ENCODE measurements at regions not wholly inside any gene's neighbourhood (a gene's known extent, or its start where the extent isn't known, plus 50 kb on each side); places are given as distances from the start of the nearest gene placed in this dataset.

- no peaks in the 10 kb centered on the region for H3K9me3 Mint-ChIP-seq
- no peak overlapping the region for H3K4me3 Mint-ChIP-seq
- TF ChIP-seq CTCF (conservative IDR thresholded peaks at IDR 0.05), result no peak
- no peak overlapping the region for H3K27ac Mint-ChIP-seq (ENCODE audit: unreplicated experiment)
- H3K27me3 Mint-ChIP-seq (ENCODE audit: low read depth), result no peaks in the 10 kb centered on the region
- DNase-seq (ENCODE audit: low read depth, low spot score), result no peak
- H3K4me1 Mint-ChIP-seq, result no peaks in the 10 kb centered on the region
- no peaks in the 10 kb centered on the region for H3K36me3 Mint-ChIP-seq (ENCODE audit: low read depth)
Measured at GRCh38 chr2:196287523-196287922, 116.1 kb upstream of the STK17B start.

DNA sequence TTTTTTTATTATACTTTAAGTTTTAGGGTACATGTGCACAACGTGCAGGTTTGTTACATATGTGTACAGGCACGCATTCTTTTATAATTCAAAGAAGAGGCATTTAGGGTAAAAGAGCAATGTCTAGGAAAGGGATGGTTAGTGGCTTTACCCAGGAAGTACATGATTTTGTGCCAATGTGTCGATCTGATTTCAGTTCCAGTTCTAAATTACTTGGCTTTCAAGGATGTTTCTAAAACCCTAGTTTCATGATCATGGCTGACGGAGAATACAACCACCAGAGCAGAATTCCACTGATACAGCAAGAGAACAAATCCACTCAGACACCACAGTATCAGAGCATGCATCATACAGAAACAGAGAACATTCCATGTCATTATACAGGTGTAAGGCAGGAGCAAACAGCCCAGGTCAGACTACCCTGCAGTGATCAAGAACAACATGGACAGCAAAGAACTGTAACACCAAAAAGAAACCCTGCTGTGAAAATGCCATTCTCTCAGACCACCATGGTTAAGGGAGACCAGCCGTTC lies 116.7 kb upstream of the STK17B start:
- H3K36me3 Mint-ChIP-seq (ENCODE audit: low read depth), result no peaks in the 10 kb centered on the region
- no peaks in the 10 kb centered on the region for H3K27me3 Mint-ChIP-seq (ENCODE audit: low read depth)
- H3K27ac Mint-ChIP-seq (ENCODE audit: unreplicated experiment), result no peak overlapping the region
- H3K4me1 Mint-ChIP-seq, result no peaks in the 10 kb centered on the region
- H3K4me3 Mint-ChIP-seq, result no peak overlapping the region
- no peak for DNase-seq (ENCODE audit: low read depth, low spot score)
- no peak for TF ChIP-seq CTCF (conservative IDR thresholded peaks at IDR 0.05)
- H3K9me3 Mint-ChIP-seq, result no peaks in the 10 kb centered on the region

DNA sequence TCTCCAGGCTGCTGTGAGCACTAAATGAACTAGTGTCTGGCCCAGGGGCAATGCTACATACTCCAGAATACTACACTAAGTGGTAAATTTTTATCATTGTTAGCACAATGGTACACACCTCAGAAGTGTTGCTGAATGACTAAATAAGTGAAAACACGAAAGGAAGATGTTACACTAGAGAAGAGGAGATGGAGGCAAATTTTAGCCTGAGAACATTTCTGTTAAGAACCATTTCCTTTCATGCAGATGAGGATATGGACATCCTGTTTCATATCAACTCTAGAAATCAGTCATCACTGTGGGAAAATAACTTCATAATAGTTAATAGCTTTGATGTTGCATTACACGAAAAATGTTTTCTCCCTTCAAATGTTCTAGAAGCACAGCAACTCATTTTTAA lies 117.6 kb upstream of the STK17B start:
- Mint-ChIP-seq H3K4me3 (no peak overlapping the region), H3K27ac (ENCODE audit: unreplicated experiment) (no peak overlapping the region), H3K4me1 (no peaks in the 10 kb centered on the region), H3K27me3 (ENCODE audit: low read depth) (no peaks in the 10 kb centered on the region), H3K9me3 (no peaks in the 10 kb centered on the region), H3K36me3 (ENCODE audit: low read depth) (no peaks in the 10 kb centered on the region)
- no peak for TF ChIP-seq CTCF (conservative IDR thresholded peaks at IDR 0.05)
- no peak for DNase-seq (ENCODE audit: low read depth, low spot score)

DNA sequence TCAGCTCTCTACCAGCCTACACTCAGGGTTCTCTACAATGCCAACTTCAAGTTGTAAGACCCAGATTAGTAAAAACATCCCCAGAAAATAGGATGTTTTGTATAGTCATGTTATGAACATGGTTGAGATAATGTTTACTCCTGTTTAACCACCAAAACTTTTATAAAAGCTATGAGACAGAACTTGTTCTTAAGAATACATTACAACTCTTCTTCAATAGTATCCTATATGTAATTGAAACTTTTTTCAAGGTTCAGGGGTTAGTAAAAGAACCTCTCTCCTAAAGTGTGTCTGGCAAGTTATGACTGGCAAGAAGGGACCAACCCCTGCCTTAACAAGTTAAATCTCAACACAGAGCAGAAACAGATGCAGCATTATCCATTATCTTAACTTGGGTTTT lies 118.8 kb upstream of the STK17B start:
- no peak for DNase-seq (ENCODE audit: low read depth, low spot score)
- Mint-ChIP-seq H3K36me3 (ENCODE audit: low read depth) (no peaks in the 10 kb centered on the region), H3K9me3 (no peaks in the 10 kb centered on the region), H3K4me3 (no peak overlapping the region), H3K27ac (ENCODE audit: unreplicated experiment) (no peak overlapping the region), H3K27me3 (ENCODE audit: low read depth) (no peaks in the 10 kb centered on the region), H3K4me1 (no peaks in the 10 kb centered on the region)
- TF ChIP-seq CTCF (conservative IDR thresholded peaks at IDR 0.05), result no peak

DNA sequence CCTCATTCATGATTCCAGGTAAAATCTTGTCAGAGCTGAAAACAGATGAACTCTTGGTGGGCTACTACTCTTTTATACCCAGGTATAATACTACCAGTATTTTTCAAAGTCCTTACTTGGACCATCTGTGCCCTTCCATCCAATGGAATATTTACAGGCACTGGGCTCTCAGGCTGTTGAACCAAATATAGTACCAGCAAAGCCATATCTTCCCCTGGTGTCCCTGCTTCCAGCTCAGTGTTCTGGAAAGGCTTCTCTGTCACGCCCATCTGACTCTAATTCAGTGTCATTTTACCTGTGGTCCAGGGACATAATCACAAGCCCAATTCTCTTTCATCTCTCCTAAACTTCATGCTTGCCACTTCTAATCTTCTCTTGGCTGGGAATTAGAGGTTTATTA lies 119.2 kb upstream of the STK17B start:
- H3K36me3 Mint-ChIP-seq (ENCODE audit: low read depth), result no peaks in the 10 kb centered on the region
- DNase-seq (ENCODE audit: low read depth, low spot score), result no peak
- no peak for TF ChIP-seq CTCF (conservative IDR thresholded peaks at IDR 0.05)
- H3K27ac Mint-ChIP-seq (ENCODE audit: unreplicated experiment), result no peak overlapping the region
- no peaks in the 10 kb centered on the region for H3K27me3 Mint-ChIP-seq (ENCODE audit: low read depth)
- H3K9me3 Mint-ChIP-seq, result no peaks in the 10 kb centered on the region
- no peaks in the 10 kb centered on the region for H3K4me1 Mint-ChIP-seq
- no peak overlapping the region for H3K4me3 Mint-ChIP-seq

- Mint-ChIP-seq H3K4me3 (no peak overlapping the region), H3K9me3 (no peaks in the 10 kb centered on the region), H3K27ac (ENCODE audit: unreplicated experiment) (no peak overlapping the region), H3K4me1 (no peaks in the 10 kb centered on the region), H3K36me3 (ENCODE audit: low read depth) (no peaks in the 10 kb centered on the region), H3K27me3 (ENCODE audit: low read depth) (no peaks in the 10 kb centered on the region)
- no peak for TF ChIP-seq CTCF (conservative IDR thresholded peaks at IDR 0.05)
- DNase-seq (ENCODE audit: low read depth, low spot score), result no peak
Measured at GRCh38 chr2:196291426-196291825, 120.0 kb upstream of the STK17B start.
